Smooth muscle cell (in vitro differentiated cells): ENCODE measurements at regions not wholly inside any gene's neighbourhood (a gene's known extent, or its start where the extent isn't known, plus 50 kb on each side); places are given as distances from the start of the nearest gene placed in this dataset.

Experiments used
- DNase-seq: peaks from one replicate; lab custom pipeline; 2025; ENCODE audit not compliant: unreplicated experiment; lab: John Stamatoyannopoulos, UW
- H2AFZ ChIP-seq: fragments of 200-600 bp; sonication (generic); 2 replicates; pipeline ENCODE4 v1.6.0; 2016; ENCODE audit warnings: antibody characterized with exemption, low read depth, mild to moderate bottlenecking
- H3F3A ChIP-seq: fragments of 200-600 bp; sonication (generic); 2 replicates; pipeline ENCODE4 v1.6.0; 2017; ENCODE audit warnings: antibody characterized with exemption, low read depth
- H3K27ac ChIP-seq: fragments of 200-600 bp; sonication (generic); 2 replicates; pipeline ENCODE4 v1.5.1; 2016; ENCODE audit warnings: low read depth, mild to moderate bottlenecking
- H3K27me3 ChIP-seq: fragments of 200-600 bp; sonication (generic); 2 replicates; pipeline ENCODE4 v1.6.1; 2016; ENCODE audit warnings: low read depth, mild to moderate bottlenecking
- H3K36me3 ChIP-seq: fragments of 200-600 bp; sonication (generic); 2 replicates; pipeline ENCODE4 v1.5.1; 2016; ENCODE audit warnings: low read depth
- H3K4me1 ChIP-seq: fragments of 200-600 bp; sonication (generic); 2 replicates; pipeline ENCODE4 v1.5.1; 2016; ENCODE audit warnings: low read depth
- H3K4me2 ChIP-seq: fragments of 200-600 bp; sonication (generic); 2 replicates; pipeline ENCODE4 v1.6.0; 2016; ENCODE audit warnings: mild to moderate bottlenecking
- H3K4me3 ChIP-seq: fragments of 200-600 bp; sonication (generic); 2 replicates; pipeline ENCODE4 v1.5.1; 2016; ENCODE audit warnings: mild to moderate bottlenecking
- H3K79me2 ChIP-seq: fragments of 200-600 bp; sonication (generic); 2 replicates; pipeline ENCODE4 v1.6.0; 2016; ENCODE audit warnings: low read depth, mild to moderate bottlenecking
- H3K9ac ChIP-seq: fragments of 200-600 bp; sonication (generic); 2 replicates; pipeline ENCODE4 v1.6.0; 2016; ENCODE audit warnings: low read depth
- H3K9me3 ChIP-seq: fragments of 200-600 bp; sonication (generic); replicated peaks from 2 replicates; pipeline ENCODE4 v1.5.1; 2016; ENCODE audit warnings: low read depth
- H4K20me1 ChIP-seq: fragments of 200-600 bp; sonication (generic); 2 replicates; pipeline ENCODE4 v1.6.0; 2016; ENCODE audit warnings: low read depth
- CTCF ChIP-seq: fragments of 200-600 bp; sonication (generic); IDR thresholded peaks from 2 replicates; pipeline ENCODE4 v1.5.1; 2017; ENCODE audit warnings: borderline replicate concordance, mild to moderate bottlenecking, antibody characterized with exemption; ENCODE audit not compliant: insufficient read depth, poor library complexity, severe bottlenecking
- WGBS: methylation state at CpG from one replicate; pipeline ENCODE4 v1.1.7; 2016; ENCODE audit warnings: low lambda C conversion rate; 5-methylcytosine and 5-hydroxymethylcytosine counted together

- H3K36me3 ChIP-seq = no peaks in the 10 kb centered on the region
- H2AFZ ChIP-seq = no peak overlapping the region
- H3K27ac ChIP-seq = no peak overlapping the region
- no peak for TF ChIP-seq CTCF
- H3F3A ChIP-seq = no peaks in the 10 kb centered on the region
- H3K9ac ChIP-seq = no peak overlapping the region
- 97% methylated on average over 1 of the region's 1 CpG for WGBS
- peaks cover 13% of the 10 kb centered on the region for H3K4me1 ChIP-seq
- H3K4me2 ChIP-seq = no peak overlapping the region
- H4K20me1 ChIP-seq = no peaks in the 10 kb centered on the region
- H3K27me3 ChIP-seq = no peaks in the 10 kb centered on the region
- DNase-seq = no peak
- no peaks in the 10 kb centered on the region for H3K9me3 ChIP-seq
- H3K79me2 ChIP-seq = no peaks in the 10 kb centered on the region
- H3K4me3 ChIP-seq = no peak overlapping the region
These were observed 138.9 kb downstream of the HNMT start for GRCh38 chr2:138103156-138103555.

GRCh38 chr2:138104071-138104470, 139.8 kb downstream of the HNMT start:
- no peak for TF ChIP-seq CTCF
- Histone ChIP-seq H3K79me2 (no peaks in the 10 kb centered on the region), H3F3A (no peaks in the 10 kb centered on the region), H3K4me1 (peaks cover 13% of the 10 kb centered on the region), H4K20me1 (no peaks in the 10 kb centered on the region), H3K9ac (no peak overlapping the region), H2AFZ (no peak overlapping the region), H3K4me2 (no peak overlapping the region), H3K4me3 (no peak overlapping the region), H3K9me3 (no peaks in the 10 kb centered on the region), H3K36me3 (no peaks in the 10 kb centered on the region), H3K27ac (peak overlapping the region; percentile 81), H3K27me3 (no peaks in the 10 kb centered on the region)
- 83% methylated on average over 1 of the region's 1 CpG for WGBS
- DNase-seq = no peak

- 67% methylated on average over 1 of the region's 1 CpG for WGBS
- H2AFZ ChIP-seq = no peak overlapping the region
- no peak overlapping the region for H3K9ac ChIP-seq
- no peak overlapping the region for H3K4me2 ChIP-seq
- no peak for DNase-seq
- H4K20me1 ChIP-seq = no peaks in the 10 kb centered on the region
- H3K4me3 ChIP-seq = no peak overlapping the region
- TF ChIP-seq CTCF = no peak
- H3K9me3 ChIP-seq = no peaks in the 10 kb centered on the region
- no peaks in the 10 kb centered on the region for H3F3A ChIP-seq
- no peaks in the 10 kb centered on the region for H3K36me3 ChIP-seq
- H3K27me3 ChIP-seq = no peaks in the 10 kb centered on the region
- H3K79me2 ChIP-seq = no peaks in the 10 kb centered on the region
- peaks cover 13% of the 10 kb centered on the region for H3K4me1 ChIP-seq
- H3K27ac ChIP-seq = peak overlapping the region; percentile 81
These were observed 141.1 kb downstream of the HNMT start for GRCh38 chr2:138105358-138105757.

- Histone ChIP-seq H3K4me3 (no peak overlapping the region), H3F3A (no peaks in the 10 kb centered on the region), H3K79me2 (no peaks in the 10 kb centered on the region), H3K4me1 (peaks cover 13% of the 10 kb centered on the region), H3K36me3 (no peaks in the 10 kb centered on the region), H3K27me3 (no peaks in the 10 kb centered on the region), H4K20me1 (no peaks in the 10 kb centered on the region), H3K9ac (peak overlapping the region; percentile 37), H3K27ac (peak overlapping the region; percentile 81), H3K4me2 (no peak overlapping the region), H3K9me3 (no peaks in the 10 kb centered on the region), H2AFZ (no peak overlapping the region)
- no peak for TF ChIP-seq CTCF
- 89% methylated on average over 1 of the region's 1 CpG for WGBS
- no peak for DNase-seq
These were observed 142.3 kb downstream of the HNMT start for GRCh38 chr2:138106606-138107005.
